ENCODE measurements at regions not wholly inside any gene's neighbourhood (a gene's known extent, or its start where the extent isn't known, plus 50 kb on each side); places are given as distances from the start of the nearest gene placed in this dataset.

DNA sequence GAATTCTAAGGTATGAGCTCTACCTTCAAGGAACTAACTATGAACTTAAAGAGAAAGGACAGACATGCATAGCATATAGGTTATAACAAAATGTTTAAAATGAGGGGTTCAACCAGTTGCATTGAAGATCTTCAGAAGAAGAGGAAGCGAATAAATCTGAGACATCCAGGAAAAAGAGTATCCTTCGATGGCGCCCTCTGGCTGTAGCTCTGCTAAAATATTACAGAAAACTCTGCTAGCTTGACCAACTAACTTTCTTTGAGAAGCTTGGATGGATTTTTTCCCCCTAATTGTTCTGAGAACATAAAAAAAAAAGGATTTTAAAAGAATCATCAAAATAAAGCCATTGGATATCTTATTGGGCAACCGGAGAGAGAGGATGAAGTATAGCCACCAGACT, 659.9 kb upstream of the SOX9 start:
- no peak overlapping the region for H3K27ac Mint-ChIP-seq
- peaks cover 3% of the 10 kb centered on the region for H3K9me3 Mint-ChIP-seq
- no peaks in the 10 kb centered on the region for H3K27me3 Mint-ChIP-seq (ENCODE audit: low read depth)
- CTCF ChIA-PET, result interaction anchor here (0.5 to 0.7 kb wide), 2 partner anchors 80 to 1739 kb away, joined by 3 read pairs; no protein-coding TSS in a partner anchor
- H3K4me3 Mint-ChIP-seq, result no peak overlapping the region
- no peaks in the 10 kb centered on the region for H3K36me3 Mint-ChIP-seq (ENCODE audit: low read depth)
- no peaks in the 10 kb centered on the region for H3K4me1 Mint-ChIP-seq (ENCODE audit: low read depth)
- intact Hi-C loops (cut with micrococcal nuclease), result no loop called here
- DNase-seq, result no peak

DNA sequence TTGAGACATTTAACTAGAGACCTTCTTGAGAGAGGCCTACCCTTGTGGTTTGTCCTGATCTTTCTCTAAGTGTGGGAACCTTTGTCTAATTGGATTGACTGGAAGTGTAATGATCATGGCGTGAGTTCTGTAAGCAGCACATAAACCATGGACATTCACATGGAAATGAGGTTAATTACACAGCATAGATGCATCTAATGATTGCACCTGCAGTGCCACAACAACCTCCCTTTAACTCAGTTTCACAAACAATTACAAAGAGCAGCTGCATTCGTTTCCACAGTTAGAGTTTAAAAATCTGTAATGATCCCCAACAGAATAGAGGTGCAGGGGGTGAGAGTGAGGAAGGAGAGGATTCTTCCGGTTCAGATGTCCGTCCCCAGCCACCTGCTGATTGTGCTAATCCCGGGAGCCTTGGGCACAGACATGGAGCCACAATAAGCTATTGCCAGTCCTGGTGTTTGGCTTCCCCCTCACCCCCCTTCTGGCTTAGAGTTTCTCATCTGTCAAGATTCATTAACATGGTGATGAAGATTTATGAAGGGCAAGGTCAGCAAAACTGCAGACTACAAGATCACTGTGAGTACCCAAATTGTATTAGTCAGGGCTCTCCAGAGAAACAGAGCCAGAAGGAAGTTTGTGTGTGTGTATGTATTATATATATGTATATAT, 659.2 kb upstream of the SOX9 start:
- intact Hi-C loops (cut with micrococcal nuclease), result no loop called here
- Mint-ChIP-seq H3K27ac (no peak overlapping the region), H3K27me3 (ENCODE audit: low read depth) (no peaks in the 10 kb centered on the region), H3K4me3 (no peak overlapping the region), H3K9me3 (peaks cover 3% of the 10 kb centered on the region), H3K4me1 (ENCODE audit: low read depth) (no peaks in the 10 kb centered on the region), H3K36me3 (ENCODE audit: low read depth) (no peaks in the 10 kb centered on the region)
- no peak for DNase-seq
- CTCF ChIA-PET, result interaction anchor here (0.5 kb wide), 1 partner anchor 81 kb away, joined by 3 read pairs; no protein-coding TSS in a partner anchor

DNA sequence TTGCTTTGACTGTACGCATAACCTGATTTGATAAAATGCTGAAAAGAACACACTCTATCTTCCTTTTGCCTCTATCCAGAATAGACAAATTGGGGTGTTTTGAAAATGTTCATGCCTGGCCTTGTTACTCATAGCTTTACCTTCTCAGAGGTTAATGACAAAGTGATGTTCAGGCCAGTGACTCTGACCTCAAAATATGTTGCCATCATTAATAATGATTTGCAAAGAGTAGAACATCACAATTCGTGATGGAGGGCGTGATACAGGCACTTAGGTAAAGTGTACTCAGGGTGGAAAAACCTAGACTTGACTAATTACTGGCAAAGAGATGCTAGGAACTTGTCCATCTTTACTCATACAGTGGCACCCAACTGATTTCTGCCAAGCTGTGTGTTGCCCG, 656.6 kb upstream of the SOX9 start:
- CTCF ChIA-PET, result no interaction called here
- intact Hi-C loops (cut with micrococcal nuclease), result no loop called here
- no peak for DNase-seq
- Mint-ChIP-seq H3K4me1 (ENCODE audit: low read depth) (no peaks in the 10 kb centered on the region), H3K9me3 (peaks cover 6% of the 10 kb centered on the region), H3K27me3 (ENCODE audit: low read depth) (no peaks in the 10 kb centered on the region), H3K4me3 (no peak overlapping the region), H3K36me3 (ENCODE audit: low read depth) (no peaks in the 10 kb centered on the region), H3K27ac (no peak overlapping the region)

DNA sequence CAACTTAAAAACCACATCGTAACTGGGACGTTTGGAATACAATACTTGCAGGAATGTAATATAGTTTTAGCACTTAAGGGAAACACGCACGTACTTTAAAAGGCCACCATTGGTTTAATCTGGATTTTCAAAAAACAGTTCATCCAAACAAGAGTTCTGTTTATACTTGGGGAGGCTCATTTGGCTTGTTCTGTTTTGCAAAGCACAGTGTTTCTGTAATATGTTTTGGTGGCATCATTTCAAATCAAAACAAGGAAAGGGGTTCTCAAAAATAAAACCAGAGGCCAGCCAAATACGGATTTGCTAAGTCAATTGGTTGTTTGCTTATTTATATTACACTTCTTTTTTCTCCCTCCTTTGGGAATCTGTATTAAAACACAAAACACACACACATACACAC, 656.1 kb upstream of the SOX9 start:
- Mint-ChIP-seq H3K27me3 (ENCODE audit: low read depth) (no peaks in the 10 kb centered on the region), H3K9me3 (peaks cover 3% of the 10 kb centered on the region), H3K36me3 (ENCODE audit: low read depth) (no peaks in the 10 kb centered on the region), H3K4me3 (no peak overlapping the region), H3K27ac (no peak overlapping the region), H3K4me1 (ENCODE audit: low read depth) (no peaks in the 10 kb centered on the region)
- CTCF ChIA-PET, result no interaction called here
- intact Hi-C loops (cut with micrococcal nuclease), result no loop called here
- DNase-seq, result no peak

DNA sequence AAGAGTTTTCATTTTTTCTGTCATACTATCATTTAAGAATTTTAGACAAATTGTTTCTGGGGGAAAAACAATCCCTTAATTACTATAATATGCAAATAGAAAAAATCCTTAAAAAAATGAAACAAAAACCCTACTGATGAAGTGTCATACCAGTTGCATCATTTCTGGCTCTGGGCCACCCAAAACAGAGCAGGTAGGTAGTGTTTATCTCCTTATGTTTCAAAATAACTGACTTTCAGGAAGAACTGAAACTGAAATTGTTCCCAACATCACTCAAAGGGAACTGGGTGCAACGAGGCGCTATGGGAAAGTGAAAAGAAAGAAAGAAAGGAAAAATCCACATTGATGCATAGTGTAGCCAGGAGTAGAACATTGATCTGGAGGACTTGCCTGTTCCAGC, 653.1 kb upstream of the SOX9 start:
- intact Hi-C loops (cut with micrococcal nuclease), result no loop called here
- no peaks in the 10 kb centered on the region for H3K36me3 Mint-ChIP-seq (ENCODE audit: low read depth)
- CTCF ChIA-PET, result no interaction called here
- no peak overlapping the region for H3K27ac Mint-ChIP-seq
- H3K27me3 Mint-ChIP-seq (ENCODE audit: low read depth), result no peaks in the 10 kb centered on the region
- H3K9me3 Mint-ChIP-seq, result peaks cover 3% of the 10 kb centered on the region
- DNase-seq, result no peak
- no peaks in the 10 kb centered on the region for H3K4me1 Mint-ChIP-seq (ENCODE audit: low read depth)
- H3K4me3 Mint-ChIP-seq, result no peak overlapping the region

DNA sequence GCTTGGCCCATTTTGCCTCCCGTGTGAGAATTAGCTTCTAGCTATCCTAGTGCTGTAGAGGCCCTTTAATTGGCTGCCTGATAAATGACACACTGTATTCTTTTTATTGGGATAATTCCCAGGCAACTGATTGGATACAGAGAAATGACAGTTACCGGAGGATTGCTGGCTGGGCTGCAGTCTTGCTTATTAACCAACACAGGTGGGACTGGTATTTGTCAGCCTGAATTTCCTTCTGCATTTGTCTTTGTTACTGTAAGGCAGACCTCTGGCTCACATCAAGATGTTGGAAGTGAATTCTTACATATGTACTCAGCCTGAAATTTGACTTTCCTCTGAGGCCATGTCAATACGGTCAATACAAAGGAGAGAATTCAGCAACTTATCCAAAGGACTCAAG, 650.8 kb upstream of the SOX9 start:
- CTCF ChIA-PET, result interaction anchor here (0.6 kb wide), 1 partner anchor 910 kb away, joined by 5 read pairs; no protein-coding TSS in a partner anchor
- Mint-ChIP-seq H3K9me3 (peaks cover 3% of the 10 kb centered on the region), H3K4me3 (no peak overlapping the region), H3K27me3 (ENCODE audit: low read depth) (no peaks in the 10 kb centered on the region), H3K36me3 (ENCODE audit: low read depth) (no peaks in the 10 kb centered on the region), H3K27ac (no peak overlapping the region), H3K4me1 (ENCODE audit: low read depth) (no peaks in the 10 kb centered on the region)
- intact Hi-C loops (cut with micrococcal nuclease), result no loop called here
- DNase-seq, result no peak

DNA sequence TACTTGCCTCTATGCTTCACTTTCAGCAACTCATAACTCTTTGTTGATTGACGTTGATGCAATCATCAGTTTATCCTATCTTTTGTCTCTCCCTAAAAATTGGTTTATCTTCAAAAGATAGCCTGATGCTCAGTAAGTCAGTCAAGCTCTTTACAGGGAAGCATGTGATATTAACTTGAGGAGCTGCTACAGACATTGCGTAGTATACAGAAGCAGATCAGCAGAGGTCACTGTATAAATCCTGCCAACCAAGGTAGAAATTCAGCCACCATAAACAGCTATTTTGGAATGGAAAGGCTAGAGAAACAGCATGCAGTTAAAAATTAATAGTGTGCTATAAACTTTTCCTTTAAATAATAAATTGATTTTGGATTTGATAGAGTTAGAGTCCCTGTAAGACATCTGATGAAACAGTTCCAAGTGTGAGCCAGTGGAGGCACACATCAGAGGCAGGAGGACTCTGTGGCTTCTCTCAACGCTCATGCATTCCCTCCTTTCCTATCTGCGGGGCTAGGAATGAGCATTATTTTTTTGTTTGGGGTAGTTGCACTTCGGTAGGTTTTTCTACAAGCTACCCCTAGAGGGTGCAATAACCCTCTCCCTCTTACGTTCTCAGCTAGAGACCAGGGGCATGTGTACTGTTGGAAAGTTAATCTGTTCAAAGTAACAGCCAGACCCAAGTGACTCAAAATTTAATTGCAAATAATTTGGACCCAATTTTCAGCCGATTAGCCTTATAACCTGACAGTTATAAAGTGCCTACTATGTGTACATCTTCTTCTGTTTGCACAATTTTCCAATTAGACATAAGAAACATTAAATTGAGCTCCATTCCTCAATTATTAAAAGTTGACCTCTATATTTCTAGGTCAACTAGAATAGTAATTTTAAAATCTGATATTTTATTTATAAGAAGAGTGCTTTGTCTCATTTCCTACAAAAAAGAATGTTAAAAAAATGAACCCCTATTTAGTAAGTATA, 647.7 kb upstream of the SOX9 start:
- H3K4me3 Mint-ChIP-seq, result no peak overlapping the region
- CTCF ChIA-PET, result no interaction called here
- H3K9me3 Mint-ChIP-seq, result no peaks in the 10 kb centered on the region
- no peaks in the 10 kb centered on the region for H3K36me3 Mint-ChIP-seq (ENCODE audit: low read depth)
- H3K4me1 Mint-ChIP-seq (ENCODE audit: low read depth), result no peaks in the 10 kb centered on the region
- intact Hi-C loops (cut with micrococcal nuclease), result loop anchor here (1.0 kb wide), 1 partner anchor 645 kb away; no protein-coding TSS in a partner anchor
- DNase-seq, result peak; percentile 4
- H3K27ac Mint-ChIP-seq, result no peak overlapping the region
- no peaks in the 10 kb centered on the region for H3K27me3 Mint-ChIP-seq (ENCODE audit: low read depth)

DNA sequence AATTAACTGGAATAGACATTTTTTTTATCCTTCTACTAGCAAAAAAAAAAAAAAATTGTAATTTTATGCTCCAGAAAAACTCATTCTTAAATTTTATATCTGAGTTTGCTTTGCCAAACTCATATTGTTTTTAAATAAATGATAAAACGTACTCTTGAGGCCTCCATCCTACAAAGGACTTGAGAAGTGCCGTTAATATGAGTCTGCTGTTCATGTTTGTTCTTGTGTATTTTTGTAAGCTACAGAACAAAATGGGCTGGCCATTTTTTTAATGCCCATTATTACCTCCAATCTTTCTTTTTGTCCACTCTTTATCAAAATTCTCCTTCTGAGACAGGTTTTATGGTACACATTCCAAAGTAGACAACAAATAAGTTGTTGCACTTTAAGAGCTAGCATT, 643.5 kb upstream of the SOX9 start:
- Mint-ChIP-seq H3K9me3 (peaks cover 2% of the 10 kb centered on the region), H3K27ac (no peak overlapping the region), H3K27me3 (ENCODE audit: low read depth) (no peaks in the 10 kb centered on the region), H3K4me1 (ENCODE audit: low read depth) (no peaks in the 10 kb centered on the region), H3K36me3 (ENCODE audit: low read depth) (no peaks in the 10 kb centered on the region), H3K4me3 (no peak overlapping the region)
- intact Hi-C loops (cut with micrococcal nuclease), result no loop called here
- CTCF ChIA-PET, result no interaction called here
- DNase-seq, result no peak

DNA sequence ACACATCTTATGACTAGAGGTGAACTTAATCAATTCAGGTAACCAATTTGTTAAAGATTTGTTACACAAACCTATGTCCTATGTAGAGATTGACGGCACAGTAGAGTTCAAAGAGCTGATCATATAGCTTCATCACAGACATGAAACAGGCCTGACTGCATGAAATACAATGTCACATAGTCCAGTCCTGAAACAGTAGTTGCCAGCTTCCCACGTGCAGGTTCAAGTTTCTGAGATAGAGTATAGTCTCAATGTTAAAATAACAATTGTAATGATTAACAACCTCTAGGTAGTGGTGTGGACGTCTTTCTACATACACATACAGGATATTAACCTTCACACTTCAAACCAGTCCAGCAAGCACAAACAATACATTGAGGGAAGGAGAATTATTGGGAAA, 640.7 kb upstream of the SOX9 start:
- H3K4me1 Mint-ChIP-seq (ENCODE audit: low read depth), result no peaks in the 10 kb centered on the region
- no peaks in the 10 kb centered on the region for H3K36me3 Mint-ChIP-seq (ENCODE audit: low read depth)
- intact Hi-C loops (cut with micrococcal nuclease), result no loop called here
- CTCF ChIA-PET, result no interaction called here
- no peak for DNase-seq
- H3K27me3 Mint-ChIP-seq (ENCODE audit: low read depth), result no peaks in the 10 kb centered on the region
- H3K4me3 Mint-ChIP-seq, result no peak overlapping the region
- no peak overlapping the region for H3K27ac Mint-ChIP-seq
- H3K9me3 Mint-ChIP-seq, result peaks cover 2% of the 10 kb centered on the region

DNA sequence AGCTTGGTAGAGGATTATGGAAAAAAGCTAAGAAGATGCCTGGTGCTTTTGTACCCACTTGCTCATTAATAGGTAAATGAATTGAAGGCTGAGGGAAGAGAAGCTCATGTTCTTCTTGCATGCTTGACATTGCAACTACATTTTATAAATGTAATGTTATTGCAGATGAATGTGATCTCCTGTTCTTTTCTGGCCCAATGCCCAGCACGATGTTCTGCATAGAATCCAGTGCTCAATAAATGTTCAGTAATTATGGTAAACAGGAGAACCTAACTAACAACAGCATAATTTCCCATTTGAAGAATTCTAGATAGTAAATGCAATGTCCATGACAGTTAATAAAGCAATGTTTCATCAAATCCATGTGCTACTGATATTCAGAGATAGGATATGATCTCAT, 638.2 kb upstream of the SOX9 start:
- H3K4me1 Mint-ChIP-seq (ENCODE audit: low read depth), result no peaks in the 10 kb centered on the region
- no peaks in the 10 kb centered on the region for H3K36me3 Mint-ChIP-seq (ENCODE audit: low read depth)
- intact Hi-C loops (cut with micrococcal nuclease), result no loop called here
- H3K4me3 Mint-ChIP-seq, result no peak overlapping the region
- H3K9me3 Mint-ChIP-seq, result peaks cover 2% of the 10 kb centered on the region
- no peaks in the 10 kb centered on the region for H3K27me3 Mint-ChIP-seq (ENCODE audit: low read depth)
- CTCF ChIA-PET, result no interaction called here
- DNase-seq, result no peak
- H3K27ac Mint-ChIP-seq, result no peak overlapping the region

DNA sequence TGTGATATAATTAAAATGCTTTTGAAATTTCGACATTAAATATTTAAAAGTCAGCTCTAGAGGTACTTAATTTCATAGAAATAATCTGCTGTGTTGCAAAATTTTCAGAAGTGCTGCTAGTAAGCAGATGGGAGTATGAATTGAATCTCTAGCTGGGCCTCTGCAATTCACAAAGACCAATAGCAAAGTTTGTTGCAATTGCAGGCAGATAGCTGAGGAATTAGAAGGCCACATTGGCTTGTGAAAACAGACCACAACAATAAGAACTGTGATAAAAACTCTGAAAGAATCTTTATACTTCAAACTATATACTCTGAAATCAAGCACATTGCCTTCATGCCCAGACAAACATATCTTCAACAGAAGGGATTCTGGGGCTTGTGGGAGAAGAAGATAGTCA, 636.3 kb upstream of the SOX9 start:
- intact Hi-C loops (cut with micrococcal nuclease), result no loop called here
- Mint-ChIP-seq H3K27ac (no peak overlapping the region), H3K36me3 (ENCODE audit: low read depth) (no peaks in the 10 kb centered on the region), H3K9me3 (peaks cover 2% of the 10 kb centered on the region), H3K27me3 (ENCODE audit: low read depth) (no peaks in the 10 kb centered on the region), H3K4me3 (no peak overlapping the region), H3K4me1 (ENCODE audit: low read depth) (no peaks in the 10 kb centered on the region)
- DNase-seq, result no peak
- CTCF ChIA-PET, result no interaction called here

DNA sequence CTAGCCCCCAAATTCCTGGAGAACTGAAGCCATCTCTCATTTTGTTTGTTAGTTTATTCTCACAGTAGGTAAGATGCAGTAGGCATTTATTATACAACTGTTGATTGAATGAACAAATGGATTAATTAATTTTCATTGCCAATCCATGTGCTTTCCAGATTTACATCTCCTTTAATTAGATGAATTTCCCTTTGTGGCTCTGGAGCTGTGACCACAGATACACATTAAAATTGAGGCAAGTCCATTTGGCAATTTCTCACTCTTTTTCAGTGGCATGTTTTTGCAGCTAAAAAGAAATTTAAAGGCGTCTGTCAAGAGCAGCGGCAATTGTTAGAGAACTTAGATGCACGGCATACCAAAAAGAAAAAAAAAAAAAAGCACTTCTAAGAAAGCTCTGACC, 635.4 kb upstream of the SOX9 start:
- Mint-ChIP-seq H3K4me3 (no peak overlapping the region), H3K4me1 (ENCODE audit: low read depth) (no peaks in the 10 kb centered on the region), H3K9me3 (peaks cover 2% of the 10 kb centered on the region), H3K27me3 (ENCODE audit: low read depth) (no peaks in the 10 kb centered on the region), H3K27ac (no peak overlapping the region), H3K36me3 (ENCODE audit: low read depth) (no peaks in the 10 kb centered on the region)
- intact Hi-C loops (cut with micrococcal nuclease), result no loop called here
- CTCF ChIA-PET, result interaction anchor here (0.6 kb wide), 2 partner anchors 687 to 1056 kb away, joined by 3 read pairs; no protein-coding TSS in a partner anchor
- no peak for DNase-seq

DNA sequence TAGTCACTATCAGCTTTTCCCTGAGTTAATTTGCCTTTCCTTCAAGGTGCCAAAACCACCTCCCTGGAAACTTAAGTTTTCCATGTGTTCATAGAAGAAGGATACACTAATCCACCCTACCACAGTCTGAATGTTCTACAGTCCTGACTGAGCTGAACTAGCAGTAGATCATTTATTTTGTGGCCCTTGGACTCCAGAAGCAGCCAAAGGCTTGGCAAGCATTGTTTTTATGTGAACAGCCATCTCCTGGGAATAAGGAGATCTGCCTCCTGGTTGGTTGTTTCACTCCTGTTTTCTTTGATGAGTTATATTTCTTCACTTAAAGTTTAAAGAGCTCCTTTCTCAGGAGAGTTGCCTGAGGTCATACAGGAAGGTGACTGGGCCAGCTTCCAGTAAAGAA, 634.6 kb upstream of the SOX9 start:
- H3K27ac Mint-ChIP-seq, result no peak overlapping the region

More for the DNA sequence above, 634.6 kb upstream of the SOX9 start:
- Mint-ChIP-seq H3K4me1 (ENCODE audit: low read depth) (no peaks in the 10 kb centered on the region), H3K27me3 (ENCODE audit: low read depth) (no peaks in the 10 kb centered on the region), H3K36me3 (ENCODE audit: low read depth) (no peaks in the 10 kb centered on the region), H3K4me3 (no peak overlapping the region), H3K9me3 (peaks cover 1% of the 10 kb centered on the region)
- DNase-seq, result no peak
- CTCF ChIA-PET, result interaction anchor here (0.6 kb wide), 1 partner anchor 1055 kb away, joined by 3 read pairs; no protein-coding TSS in a partner anchor
- intact Hi-C loops (cut with micrococcal nuclease), result no loop called here

Data from activated naive CD4-positive, alpha-beta T cell treated with anti-CD3 and anti-CD28 coated beads for 36 hours (primary cell).